GM23248 (cell line): ENCODE measurements at regions not wholly inside any gene's neighbourhood (a gene's known extent, or its start where the extent isn't known, plus 50 kb on each side); places are given as distances from the start of the nearest gene placed in this dataset.

ENCODE experiments used
- EZH2 ChIP-seq: fragments of 200-600 bp; sonication (generic); IDR thresholded peaks from 2 replicates; pipeline ENCODE4 v1.6.1; 2018; ENCODE audit warnings: antibody characterized with exemption, mild to moderate bottlenecking; ENCODE audit not compliant: insufficient read depth, poor library complexity, severe bottlenecking
- EZH2phosphoT487 ChIP-seq: fragments of 200-600 bp; sonication (generic); IDR thresholded peaks from 2 replicates; pipeline ENCODE4 v1.6.1; 2018; ENCODE audit warnings: antibody characterized with exemption, moderate library complexity, mild to moderate bottlenecking, low read depth; ENCODE audit not compliant: insufficient read depth

- TF ChIP-seq EZH2phosphoT487 (no peak), EZH2 (no peak)
Measured at GRCh38 chr5:12662545-12663314, 758.5 kb upstream of the CTNND2 start.
